ENCODE measurements at regions not wholly inside any gene's neighbourhood (a gene's known extent, or its start where the extent isn't known, plus 50 kb on each side); places are given as distances from the start of the nearest gene placed in this dataset.

GRCh38 chrX:9148615-9149399 lies 114.9 kb upstream of the FAM9B start:
- no peak for DNase-seq

DNA sequence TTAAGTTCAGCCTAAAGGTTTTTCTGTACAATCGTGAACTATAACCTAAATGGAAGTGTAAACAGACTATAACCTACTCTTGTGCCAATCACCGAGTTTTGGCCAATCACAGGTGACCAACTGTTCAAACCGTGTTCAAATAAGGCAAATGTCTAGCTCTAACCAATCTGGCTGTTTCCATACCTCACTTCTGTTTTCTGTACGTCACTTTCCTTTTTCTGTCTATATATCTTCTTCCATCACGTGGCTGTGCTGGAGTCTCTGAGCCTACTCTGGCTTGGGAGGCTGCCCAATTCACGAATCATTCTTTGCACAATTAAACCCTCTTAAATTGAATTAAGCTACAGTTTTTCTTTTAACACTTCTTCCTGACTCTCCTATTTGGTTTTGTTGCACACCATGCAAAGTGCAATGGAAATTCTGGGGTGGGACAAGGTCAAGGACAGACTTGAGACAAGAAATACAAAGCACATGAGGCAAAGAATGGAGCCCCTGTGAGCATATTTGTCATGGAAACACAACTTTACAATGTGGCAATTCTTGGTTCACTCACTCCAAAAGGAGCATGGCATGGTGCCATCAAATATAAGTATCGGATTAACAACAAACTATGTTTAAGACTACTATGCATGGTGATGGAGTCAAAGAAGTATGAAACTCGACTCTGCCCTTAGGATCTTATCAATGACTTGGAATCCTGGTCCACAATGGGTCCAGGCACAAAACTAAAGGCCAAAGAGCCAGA lies 115.7 kb upstream of the FAM9B start:
- DNase-seq: no peak

DNA sequence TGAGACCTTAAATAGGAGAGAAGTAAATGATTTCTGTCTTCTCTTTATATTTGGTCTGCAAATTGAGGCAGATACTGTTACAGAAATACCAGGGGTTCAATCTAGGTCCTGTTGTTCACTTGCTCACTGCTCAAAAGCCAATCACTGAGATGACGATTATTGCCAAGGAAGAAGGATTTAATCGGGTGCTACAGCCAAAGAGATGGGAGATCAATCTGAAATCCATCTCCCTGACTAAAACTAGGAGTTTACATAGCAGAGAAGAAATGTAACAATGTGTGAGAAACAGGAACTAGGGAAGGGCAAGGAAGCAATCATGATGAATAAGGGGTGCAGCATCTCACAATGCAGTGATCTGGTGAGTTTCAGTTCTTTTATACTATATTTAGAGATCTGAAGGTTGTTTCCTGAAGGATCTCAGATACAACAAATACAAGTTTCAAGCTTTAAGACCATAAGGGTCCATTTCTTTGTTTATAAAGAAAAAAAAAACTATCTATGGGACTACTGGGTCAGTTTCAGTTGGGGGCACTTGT lies 117.9 kb upstream of the FAM9B start:
- DNase-seq: no peak

DNA sequence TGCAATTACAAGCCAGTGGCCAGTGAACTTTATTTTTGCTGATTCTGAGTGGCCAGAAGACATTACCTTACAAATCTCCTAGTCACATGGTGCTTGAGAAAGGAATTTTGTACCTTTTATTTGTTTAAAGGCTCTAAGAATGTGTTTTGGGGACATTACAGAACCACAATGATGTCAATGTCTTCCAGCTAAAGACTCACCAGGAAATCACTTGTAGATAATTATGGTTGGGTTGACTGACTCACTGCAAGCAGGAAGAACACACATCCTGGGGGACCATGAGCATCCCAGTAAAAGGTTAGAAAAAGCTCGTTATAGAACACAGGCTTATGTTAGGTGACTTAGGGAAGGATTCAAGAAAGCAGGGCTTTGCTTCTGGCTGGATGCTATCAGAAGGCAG lies 119.4 kb upstream of the FAM9B start:
- no peak for DNase-seq

- DNase-seq: no peak
Measured at GRCh38 chrX:9158611-9159010, 124.7 kb upstream of the FAM9B start.

GRCh38 chrX:9160698-9161329 lies 126.9 kb upstream of the FAM9B start:
- DNase-seq: no peak

DNA sequence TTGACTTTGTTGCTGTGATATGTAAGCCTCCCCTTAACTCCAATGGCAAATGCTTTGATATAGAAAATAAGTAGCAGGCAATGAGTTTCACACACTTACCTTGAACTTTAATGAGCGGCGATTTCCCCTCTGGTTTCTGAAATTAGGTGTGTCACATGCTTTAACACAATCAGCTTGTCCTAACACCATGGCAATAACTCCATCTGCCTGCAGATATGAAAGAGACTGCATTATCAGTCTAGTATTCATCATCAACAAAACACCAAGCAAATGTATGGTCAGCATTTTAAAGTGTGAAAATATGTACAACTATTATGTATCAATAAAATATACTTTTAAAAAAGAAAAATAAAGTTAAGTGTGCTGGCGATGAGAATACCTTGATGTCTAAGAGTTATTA lies 128.8 kb upstream of the FAM9B start:
- no peak for DNase-seq

GRCh38 chrX:9163214-9163709 lies 129.3 kb upstream of the FAM9B start:
- DNase-seq: peak; percentile 68

- DNase-seq: no peak
Measured at GRCh38 chrX:9164086-9164485, 130.2 kb upstream of the FAM9B start.

DNA sequence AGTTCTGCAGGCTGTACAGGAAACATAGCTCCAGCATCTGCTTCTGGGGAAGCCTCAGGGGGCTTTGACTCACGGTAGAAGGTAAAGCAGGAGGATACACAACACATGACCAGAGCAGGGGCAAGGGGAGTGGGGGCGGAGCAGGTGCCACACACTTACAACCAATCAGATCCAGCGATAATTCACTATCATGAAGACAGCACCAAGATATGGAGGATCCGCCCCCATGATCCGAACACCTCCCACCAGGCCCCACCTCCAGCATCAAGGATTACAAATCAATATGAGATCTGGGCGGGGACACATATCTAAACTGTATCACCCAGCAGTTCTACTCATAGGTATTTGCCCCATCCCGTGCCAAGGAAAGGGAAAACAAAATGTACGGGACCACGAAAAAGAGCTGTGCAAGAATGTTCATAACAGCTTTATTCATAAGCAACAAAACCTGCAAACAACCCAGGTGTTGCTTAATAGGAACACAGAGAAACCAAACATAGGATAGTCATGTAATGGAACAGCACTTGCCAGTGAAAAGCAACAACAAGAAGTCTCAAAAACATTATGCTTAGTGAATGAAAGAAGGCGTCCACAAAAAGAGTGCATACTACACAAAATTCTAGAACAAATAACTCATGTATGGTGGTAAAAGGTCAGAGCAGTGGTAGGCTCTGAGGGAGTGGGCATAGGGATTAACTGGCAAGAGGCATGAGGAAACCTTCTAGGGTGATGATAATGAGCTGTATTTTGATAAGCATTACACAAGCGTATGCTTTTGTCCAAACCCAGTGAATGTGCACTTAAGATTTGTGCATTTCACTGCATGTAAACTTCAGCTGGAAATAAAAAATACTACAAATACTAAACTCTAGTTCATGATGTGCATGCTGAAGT lies 130.9 kb upstream of the FAM9B start:
- no peak for DNase-seq

DNA sequence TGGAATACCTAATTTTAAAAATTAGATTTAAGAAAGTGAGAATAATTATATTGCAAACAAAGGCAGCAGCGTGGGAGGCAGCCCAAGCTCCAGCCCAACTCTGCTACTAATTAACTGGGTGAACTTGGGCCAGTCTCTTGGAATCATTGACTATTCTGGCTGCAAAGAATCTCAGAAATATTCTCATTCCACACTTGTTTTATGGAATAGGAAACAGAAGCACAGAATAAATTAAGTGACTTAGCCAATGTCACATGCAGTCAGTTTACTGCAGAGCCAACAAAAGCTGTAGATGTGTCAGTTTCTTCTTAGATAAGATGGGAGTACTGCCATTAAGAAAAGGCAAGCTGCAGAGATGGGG lies 132.6 kb upstream of the FAM9B start:
- DNase-seq: no peak

DNA sequence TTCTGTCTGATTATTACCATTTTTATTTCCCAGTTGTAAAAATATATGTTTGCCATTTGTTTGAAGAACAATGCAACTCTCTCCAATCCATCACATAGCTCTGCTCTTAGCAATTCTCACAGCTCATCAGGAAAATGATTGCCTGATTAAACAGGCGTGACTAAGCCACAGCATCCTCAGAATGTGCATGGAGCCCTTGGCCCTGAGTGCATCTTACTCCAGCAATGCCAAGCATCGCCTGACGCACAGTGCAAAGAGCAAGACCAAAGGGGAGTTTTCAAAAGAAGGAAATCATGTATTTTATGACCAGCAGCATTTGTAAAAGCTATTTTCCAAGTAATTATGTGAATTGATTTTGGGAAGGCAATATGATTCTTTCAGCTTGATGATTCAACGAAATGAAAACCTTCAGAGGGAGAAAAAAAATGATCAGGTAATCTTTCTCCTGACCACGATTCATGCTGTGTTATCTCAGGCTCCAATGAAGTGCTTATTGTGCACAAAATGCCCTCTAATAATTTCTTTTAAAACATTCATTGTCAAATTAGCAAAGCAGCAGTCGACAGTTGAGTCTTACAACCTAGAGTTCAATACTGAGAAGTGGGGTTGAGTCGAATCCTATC lies 138.0 kb upstream of the FAM9B start:
- DNase-seq: no peak

DNA sequence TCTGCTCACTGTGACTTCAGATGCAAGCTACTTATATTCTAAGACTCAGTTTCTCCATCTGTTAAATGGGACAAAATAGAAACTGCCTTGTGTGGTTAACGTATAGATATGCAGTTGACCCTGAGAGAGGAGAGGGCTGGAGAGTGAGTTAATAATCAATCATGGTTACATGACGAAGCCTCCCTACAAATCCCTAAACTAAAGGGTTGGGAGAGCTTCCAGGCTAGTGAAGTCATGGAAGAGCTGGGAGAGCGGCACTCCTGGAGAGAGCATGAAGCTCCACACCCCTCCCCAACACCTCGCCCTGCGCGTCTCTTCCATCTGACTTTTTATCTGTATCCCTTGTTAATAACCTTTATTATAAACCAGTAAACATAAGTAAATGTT lies 138.5 kb upstream of the FAM9B start:
- no peak for DNase-seq

DNA sequence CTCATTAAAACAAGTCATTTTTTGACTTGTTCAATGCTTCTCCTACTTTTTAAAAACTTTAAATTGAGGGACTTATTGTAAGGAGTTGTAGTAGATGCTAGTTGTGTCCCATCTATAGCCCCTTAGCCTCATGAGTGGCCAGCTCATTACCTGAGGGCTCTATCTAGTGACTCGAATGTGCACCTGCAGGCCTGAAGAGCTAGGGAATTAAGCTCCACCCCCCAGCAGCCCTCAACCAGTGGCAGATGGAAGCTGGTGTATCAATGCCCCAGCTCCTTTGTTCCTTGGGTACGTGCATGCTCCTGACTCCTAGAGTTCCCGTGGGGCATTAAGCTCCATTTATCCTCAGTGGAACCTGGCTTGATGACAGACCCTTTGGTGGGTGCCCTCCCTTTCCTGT lies 146.7 kb upstream of the FAM9B start:
- no peak for DNase-seq

- DNase-seq: no peak
Measured at GRCh38 chrX:9182041-9182440, 148.1 kb upstream of the FAM9B start.

DNA sequence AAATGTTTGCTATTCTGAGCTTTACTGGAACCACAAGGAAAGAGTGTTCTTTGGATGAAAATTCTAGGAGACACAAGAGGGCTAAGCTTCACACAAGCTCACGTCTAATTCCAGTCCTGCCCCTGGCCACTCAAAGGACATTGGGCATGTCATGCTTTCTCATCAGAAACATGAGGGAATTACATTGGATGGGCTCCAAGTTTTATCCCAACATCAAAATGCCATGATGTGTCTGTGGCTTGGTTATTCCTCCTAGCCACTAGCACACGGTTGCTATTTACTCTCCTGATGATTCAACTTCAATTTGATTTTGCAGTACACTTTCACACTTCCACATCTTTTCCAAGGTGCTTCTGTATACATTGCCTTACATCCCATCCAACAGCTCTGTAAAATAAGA lies 149.6 kb upstream of the FAM9B start:
- no peak for DNase-seq

DNA sequence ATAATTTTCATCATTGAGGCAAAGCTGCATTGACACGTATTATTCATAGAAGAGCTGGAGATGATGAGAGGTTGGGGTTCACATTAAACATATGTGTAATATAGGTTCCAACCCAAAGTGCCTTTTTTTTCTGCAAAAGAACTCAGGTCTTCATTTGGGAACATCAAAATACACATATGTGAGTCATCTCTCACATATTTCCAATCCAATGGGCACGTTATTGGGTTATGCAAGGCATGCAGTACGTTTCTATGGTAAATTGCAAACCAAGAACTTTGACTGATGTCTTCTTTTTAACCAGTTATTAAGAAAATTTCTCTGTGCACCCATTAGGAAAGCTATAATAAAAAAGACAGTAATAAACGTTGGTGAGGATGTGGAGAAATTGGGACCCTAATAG lies 150.3 kb upstream of the FAM9B start:
- no peak for DNase-seq

DNA sequence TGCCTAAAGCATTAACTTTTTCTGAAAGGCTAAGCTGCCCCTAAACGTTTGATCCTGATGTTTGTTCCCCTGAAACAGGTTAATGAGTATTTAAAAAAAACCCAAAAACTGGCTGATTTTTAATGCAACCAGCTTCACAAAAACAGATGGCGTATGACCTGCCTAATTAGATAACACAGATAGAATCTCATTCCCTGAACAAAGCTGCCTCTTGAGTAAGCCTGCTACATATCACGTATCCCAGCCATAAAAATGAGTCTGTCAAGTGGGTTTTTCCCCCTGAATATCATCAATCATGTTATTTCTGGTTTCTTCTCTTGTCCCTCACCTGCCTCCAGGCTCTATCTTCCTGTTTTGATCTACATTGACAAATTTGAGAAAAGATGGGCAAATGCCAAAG lies 154.2 kb upstream of the FAM9B start:
- DNase-seq: peak; percentile 27

DNA sequence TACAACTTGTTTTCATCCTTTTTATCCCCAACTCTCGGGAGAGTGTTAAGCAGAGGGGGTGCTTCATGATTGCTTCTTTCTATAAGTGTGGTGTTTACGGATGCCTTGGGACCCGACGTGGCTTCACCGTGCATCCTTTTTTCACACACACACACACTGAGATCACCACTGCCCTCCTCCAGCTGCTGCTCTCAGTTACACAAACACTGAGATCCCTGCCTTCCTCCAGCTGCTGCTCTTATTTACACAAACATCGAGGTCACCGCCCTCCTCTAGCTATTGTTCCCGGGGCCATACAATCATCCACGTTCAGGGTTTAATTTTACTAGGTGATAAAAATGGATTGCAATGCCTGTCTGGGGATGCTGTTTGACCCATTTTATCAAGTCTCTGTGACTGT lies 155.4 kb upstream of the FAM9B start:
- no peak for DNase-seq

DNA sequence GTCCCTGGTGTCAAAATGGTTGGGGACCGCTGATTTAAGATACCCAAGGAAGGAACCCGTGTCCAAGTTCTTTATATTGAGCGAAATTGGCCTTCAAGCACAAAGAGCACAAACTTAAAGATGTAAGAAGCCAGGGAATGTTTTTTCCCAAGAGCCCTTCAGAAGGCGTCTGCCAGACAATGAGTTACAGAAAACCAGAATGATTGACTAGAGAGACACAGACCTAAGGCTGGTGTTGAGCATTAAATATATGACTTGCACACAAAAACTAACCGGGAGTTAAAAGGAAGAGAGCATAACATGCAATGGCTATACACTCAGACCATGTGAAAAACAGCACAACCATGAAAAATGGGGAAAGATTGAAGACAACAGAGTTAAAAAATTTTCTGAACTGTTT lies 157.5 kb upstream of the FAM9B start:
- no peak for DNase-seq

GRCh38 chrX:9195199-9195880 lies 161.4 kb upstream of the FAM9B start:
- DNase-seq: no peak

All from NCI-H1105 (cell line).